GM12891 (cell line): ENCODE measurements at regions not wholly inside any gene's neighbourhood (a gene's known extent, or its start where the extent isn't known, plus 50 kb on each side); places are given as distances from the start of the nearest gene placed in this dataset.
"Not testable (repeated sequence)": the region's sequence is repeated elsewhere in the genome, so short reads cannot be mapped to it uniquely, and the experiment has no call there.

Experiments used
- DNase-seq: peaks from one replicate; pipeline ENCODE4 v3.0.0; 2011; ENCODE audit warnings: low spot score; ENCODE audit not compliant: insufficient read length
- FAIRE-seq: peaks from 2 replicates; lab custom pipeline; 2011; peaks lifted over from hg19 to GRCh38; lab: Jason Lieb, UNC
- PAX5 ChIP-seq: IDR thresholded peaks from 2 replicates; pipeline ENCODE4 v1.6.1; 2011; ENCODE audit warnings: low read length, moderate library complexity, mild to moderate bottlenecking; ENCODE audit not compliant: insufficient read depth, severe bottlenecking
- POLR2A ChIP-seq: IDR thresholded peaks from 2 replicates; pipeline ENCODE4 v1.6.1; 2011; ENCODE audit warnings: low read depth, low read length, control low read depth
- POLR2AphosphoS5 ChIP-seq: IDR thresholded peaks from 2 replicates; pipeline ENCODE4 v1.6.1; 2011; ENCODE audit warnings: low read depth, low read length, control low read depth
- POU2F2 ChIP-seq: IDR thresholded peaks from 2 replicates; pipeline ENCODE4 v1.6.1; 2011; ENCODE audit warnings: low read depth, mild to moderate bottlenecking, control low read depth, low read length, moderate library complexity
- SPI1 ChIP-seq: IDR thresholded peaks from 2 replicates; pipeline ENCODE4 v1.6.1; 2011; ENCODE audit warnings: low read depth, low read length, control low read depth
- TAF1 ChIP-seq: IDR thresholded peaks from 2 replicates; pipeline ENCODE4 v1.6.1; 2011; ENCODE audit warnings: low read depth, low read length, control low read depth

DNA sequence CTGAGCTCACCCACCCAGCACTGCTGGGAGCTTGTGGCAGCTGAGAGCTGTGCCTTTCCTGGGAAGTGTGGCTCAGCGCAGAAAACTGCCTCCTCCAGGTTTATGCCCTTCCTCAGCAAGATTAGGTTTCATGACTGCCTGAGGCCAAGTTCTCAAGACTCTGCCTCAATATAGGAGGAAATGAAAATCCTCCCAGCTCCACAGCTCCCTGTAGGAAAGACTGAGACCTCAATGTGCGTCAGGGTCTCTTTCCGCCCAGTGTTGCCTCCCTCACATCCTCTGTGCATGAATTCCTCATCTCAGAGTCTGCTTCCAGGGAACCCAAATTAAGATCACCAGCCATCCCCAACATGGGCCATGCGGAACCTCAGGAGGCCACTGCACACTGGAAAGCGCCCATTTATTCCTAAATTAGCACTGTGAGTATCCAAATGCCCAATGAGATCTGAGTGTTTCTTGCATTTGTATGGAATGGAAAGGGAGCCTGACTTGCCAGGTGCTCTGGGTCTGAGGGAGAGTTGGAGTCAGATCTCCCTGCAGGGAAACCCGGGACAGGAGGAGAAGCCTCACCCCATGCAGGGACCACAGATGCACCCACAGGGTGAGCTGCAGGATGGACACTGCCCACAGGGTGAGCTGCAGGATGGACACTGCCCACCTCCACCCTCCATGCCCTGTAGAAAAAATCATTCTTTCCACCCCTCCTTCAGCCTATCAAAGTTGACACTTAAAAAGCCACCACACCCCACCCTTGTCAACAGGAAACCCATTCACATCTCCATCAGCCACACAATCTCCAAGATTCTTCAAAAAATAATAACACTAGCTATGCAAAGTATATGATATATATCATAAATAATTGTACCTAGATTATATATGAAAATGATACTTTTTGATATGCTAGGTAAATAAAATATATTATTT lies 97.4 kb upstream of the IGLL5 start:
- TF ChIP-seq POU2F2 (no peak), SPI1 (no peak), PAX5 (no peak), POLR2A (no peak), POLR2AphosphoS5 (no peak), TAF1 (no peak)
- FAIRE-seq: no peak
- no peak for DNase-seq

DNA sequence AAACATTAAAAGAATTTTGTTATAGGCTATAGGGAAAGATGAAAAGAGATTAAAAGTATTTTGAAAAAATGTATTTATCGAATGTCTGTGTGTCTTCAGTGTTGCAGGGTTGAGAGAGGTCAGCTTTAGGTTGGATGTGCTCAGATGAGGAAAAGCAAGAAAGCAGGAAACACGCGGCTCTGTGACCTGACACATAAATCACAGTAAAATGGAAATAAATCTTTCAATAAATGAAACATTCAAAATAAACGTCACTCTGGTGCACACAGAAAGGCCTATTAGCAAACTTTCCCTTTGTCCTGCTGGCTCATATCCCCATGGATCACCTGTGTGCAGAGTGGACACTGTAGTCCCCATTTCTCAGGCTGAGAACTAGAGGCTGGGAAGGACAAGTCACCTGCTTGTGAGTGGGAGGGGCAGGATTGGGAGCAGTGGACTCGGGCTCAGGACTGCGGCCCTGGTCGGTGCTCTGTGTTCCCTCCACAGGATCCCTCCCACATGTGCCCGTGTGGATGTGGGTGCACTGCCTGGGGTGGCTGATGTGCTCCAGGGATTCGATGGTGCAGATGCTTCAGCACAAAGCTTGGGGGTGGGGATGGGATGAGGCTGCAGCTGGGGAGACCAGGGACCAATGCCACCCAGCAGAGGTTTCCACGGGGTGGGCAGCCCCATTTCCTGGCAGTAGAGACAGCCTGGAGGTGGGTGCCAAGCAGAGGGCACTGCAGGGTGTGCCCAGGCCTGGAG lies 96.0 kb upstream of the IGLL5 start:
- DNase-seq (no peak), FAIRE-seq (no peak)
- no peak for TF ChIP-seq POLR2A
- TF ChIP-seq PAX5: no peak
- no peak for TF ChIP-seq SPI1
- no peak for TF ChIP-seq TAF1
- TF ChIP-seq POU2F2: no peak
- TF ChIP-seq POLR2AphosphoS5: no peak

DNA sequence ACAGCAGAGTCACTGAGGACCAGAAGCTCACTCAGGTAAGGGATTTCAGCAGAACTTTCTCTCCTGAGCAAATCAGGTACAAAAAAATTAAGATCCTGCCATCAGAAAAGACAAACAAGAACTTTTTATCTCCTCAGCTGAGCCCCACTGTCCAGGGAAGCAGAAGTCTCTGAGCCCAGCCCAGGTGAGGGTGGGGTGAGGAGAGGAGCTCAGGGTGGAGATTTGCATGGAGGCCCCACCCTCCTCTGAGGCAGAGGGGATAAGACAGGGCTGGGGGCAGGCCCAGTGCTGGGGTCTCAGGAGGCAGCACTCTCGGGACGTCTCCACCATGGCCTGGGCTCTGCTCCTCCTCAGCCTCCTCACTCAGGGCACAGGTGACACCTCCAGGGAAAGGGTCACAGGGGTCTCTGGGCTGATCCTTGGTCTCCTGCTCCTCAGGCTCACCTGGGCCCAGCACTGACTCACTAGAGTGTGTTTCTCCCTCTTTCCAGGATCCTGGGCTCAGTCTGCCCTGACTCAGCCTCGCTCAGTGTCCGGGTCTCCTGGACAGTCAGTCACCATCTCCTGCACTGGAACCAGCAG lies 95.3 kb upstream of the IGLL5 start:
- not testable (repeated sequence) for FAIRE-seq, DNase-seq

DNA sequence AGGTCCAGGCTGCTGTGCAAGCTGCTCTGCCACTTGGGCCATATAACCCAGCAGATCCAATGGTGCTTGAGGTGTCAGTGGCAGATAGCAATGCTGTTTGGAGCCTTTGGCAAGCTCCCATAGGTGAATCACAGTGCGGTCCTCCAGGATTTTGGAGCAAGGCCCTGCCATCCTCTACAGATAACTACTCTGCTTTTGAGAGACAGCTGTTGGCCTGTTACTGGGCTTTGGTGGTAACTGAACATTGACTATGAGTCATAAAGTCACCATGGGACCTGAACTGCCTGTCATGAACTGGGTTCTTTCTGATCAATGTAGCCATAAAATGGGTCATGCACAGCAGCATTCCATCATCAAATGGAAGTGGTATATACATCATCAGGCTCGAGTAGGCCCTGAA lies 92.0 kb upstream of the IGLL5 start:
- not testable (repeated sequence) for FAIRE-seq, DNase-seq

DNA sequence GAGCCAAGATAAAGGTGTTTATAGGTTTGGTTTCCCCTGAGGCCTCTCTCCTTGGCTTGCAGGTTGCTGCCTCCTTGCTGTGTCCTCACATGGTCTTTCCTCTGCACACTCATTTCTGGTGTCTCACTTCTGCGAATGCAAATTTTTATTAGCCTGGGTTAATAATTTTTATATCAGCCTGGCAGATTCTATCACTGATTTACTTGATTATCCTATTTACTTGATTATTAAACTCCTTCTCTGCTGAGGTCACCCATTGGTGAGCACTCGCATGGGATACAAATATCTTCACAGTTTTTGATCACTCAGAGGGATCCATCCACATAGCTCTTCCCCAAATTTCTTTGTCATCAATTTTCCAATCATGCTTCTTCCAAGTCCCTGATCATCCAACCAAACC lies 90.9 kb upstream of the IGLL5 start:
- DNase-seq (no peak), FAIRE-seq (no peak)
- no peak for TF ChIP-seq POLR2A
- TF ChIP-seq SPI1: no peak
- no peak for TF ChIP-seq TAF1
- TF ChIP-seq POU2F2: no peak
- no peak for TF ChIP-seq POLR2AphosphoS5
- TF ChIP-seq PAX5: no peak

DNA sequence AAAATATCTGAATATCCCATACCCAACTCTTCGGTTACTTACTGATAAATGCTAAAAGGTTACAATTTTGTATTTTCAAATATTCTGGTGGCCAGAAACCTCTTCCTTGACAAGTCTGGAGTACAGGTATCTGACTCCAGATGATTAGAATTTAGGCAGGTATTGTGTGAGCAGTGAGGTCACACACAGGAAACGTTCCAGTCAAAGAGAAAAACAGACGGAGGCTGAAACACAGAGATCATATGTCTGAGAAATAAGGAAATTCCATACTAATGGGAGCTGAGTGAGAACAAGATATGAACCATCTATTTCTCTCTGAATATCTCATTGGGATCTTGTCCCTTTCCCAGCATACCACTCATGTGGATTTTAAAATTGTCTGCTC lies 89.4 kb upstream of the IGLL5 start:
- no peak for FAIRE-seq
- no peak for DNase-seq
- no peak for TF ChIP-seq POLR2A
- no peak for TF ChIP-seq PAX5
- TF ChIP-seq POU2F2: no peak
- TF ChIP-seq SPI1: no peak
- no peak for TF ChIP-seq TAF1
- no peak for TF ChIP-seq POLR2AphosphoS5

DNA sequence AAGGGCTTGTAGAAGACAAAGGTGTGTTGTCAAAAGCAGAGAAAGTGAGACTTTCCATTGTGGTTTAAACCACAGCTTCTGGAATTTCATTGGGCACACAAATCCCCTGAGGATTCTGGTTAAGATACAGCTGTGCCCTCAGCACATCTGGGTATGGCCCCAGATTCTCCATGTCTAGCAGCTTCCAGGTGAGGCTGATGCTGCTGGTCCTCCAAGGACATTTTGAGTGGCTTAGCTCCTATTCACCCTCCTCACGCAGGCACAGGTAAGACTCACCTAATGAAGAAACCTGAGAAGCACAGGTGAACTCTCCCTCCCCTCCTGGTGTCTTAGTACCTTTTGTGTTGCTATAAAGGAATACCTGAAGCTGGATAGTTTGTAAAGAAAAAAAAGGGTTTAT lies 88.9 kb upstream of the IGLL5 start:
- no peak for TF ChIP-seq SPI1
- no peak for TF ChIP-seq TAF1
- TF ChIP-seq POLR2A: no peak
- TF ChIP-seq POU2F2: no peak
- TF ChIP-seq POLR2AphosphoS5: no peak
- no peak for TF ChIP-seq PAX5
- DNase-seq (no peak), FAIRE-seq (no peak)

DNA sequence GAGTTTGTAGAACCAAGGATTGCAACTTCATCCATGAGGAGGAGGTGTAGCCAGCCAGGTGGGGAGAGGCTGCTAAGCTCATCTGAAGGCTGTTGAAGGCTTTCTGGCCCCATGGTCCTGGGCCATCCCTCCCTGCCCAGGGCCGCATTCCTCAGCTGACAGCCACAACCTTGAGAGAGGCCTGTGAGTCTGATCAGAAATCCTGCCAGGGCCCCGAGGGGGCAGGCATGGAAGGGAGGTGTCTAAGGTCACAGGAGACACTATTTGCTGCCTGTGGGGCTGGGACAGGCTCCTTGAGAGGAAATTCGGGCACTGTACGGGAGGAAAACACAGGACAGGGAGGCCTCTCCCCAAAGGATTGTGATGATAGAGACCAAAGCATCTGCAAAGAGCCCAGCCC lies 88.1 kb upstream of the IGLL5 start:
- DNase-seq: no peak
- TF ChIP-seq PAX5 (no peak), POLR2AphosphoS5 (no peak), POU2F2 (no peak), TAF1 (no peak), SPI1 (no peak), POLR2A (no peak)
- no peak for FAIRE-seq

DNA sequence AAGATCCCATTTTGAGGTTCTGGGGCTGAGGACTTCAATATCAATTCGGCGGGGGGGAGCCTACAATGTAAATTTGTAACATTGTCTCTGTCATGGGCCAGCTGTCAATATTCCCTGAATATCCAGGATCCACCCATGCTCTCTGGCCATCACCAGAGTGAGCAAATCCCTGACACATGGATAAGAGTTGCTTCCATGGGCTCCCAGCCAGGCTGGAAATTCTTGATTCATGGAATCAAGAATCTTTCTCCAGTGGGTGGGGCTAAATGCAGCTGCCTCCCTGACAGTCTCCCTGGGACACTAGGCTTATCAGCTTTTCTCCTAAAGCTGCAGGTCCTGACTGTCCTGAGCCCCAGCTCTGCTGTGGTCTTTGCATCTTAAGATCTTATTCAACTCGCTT lies 86.9 kb upstream of the IGLL5 start:
- TF ChIP-seq POLR2A (no peak), POU2F2 (no peak), PAX5 (no peak), POLR2AphosphoS5 (no peak), TAF1 (no peak), SPI1 (no peak)
- FAIRE-seq: no peak

More for the DNA sequence above, 86.9 kb upstream of the IGLL5 start:
- DNase-seq: no peak
